KBM-7 (cell line): ENCODE measurements at regions not wholly inside any gene's neighbourhood (a gene's known extent, or its start where the extent isn't known, plus 50 kb on each side); places are given as distances from the start of the nearest gene placed in this dataset.

Experiments used
- DNase-seq: peaks from one replicate; pipeline ENCODE4 v3.0.0-alpha.2; 2015
- in situ Hi-C: fragments of 300-500 bp; cut with MboI; formaldehyde crosslinking; loops from 2 replicates; pipeline ENCODE4 v1.14.3; 2020; ENCODE audit warnings: low sequenced_read_pairs, low pct_unique_long_range_greater_than_20kb, mixed read lengths

DNA sequence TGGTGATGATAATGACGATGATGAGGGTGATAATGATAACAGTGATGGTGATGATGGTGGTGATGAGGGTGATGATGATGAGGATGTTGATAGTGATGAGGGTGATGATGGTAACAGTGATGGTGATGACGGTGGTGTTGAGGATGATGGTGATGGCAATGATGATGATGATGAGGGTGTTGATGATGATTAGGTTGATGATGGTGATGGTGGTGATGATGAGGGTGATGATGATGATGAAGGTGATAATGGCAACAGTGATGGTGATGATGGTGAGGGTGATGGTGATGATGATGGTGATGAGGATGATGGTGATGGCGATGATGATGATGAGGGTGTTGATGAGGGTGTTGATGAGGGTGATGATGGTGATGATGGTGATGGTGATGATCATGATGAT, 93.8 kb upstream of the ZNF469 start:
- DNase-seq: no peak
- in situ Hi-C loops: no loop called here

DNA sequence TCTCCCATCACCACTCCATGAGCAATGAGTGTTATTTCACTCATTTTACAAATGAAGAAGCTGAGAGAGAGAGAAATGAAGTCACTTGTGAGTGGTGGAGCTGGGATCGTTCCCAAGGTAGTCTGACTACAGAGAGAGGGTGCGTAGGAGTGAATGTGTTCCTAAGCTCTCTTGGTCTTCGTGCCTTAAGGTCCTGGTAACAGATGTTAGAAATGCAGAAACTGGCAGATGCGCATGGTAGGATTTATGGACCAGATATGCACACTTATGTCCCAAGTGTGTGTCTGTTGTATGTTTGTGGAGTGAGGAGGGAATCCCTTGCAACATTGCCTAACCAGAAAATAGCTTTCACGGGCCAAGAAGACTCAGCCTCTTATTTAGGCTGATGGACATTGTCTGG, 93.2 kb upstream of the ZNF469 start:
- in situ Hi-C loops: no loop called here
- no peak for DNase-seq

DNA sequence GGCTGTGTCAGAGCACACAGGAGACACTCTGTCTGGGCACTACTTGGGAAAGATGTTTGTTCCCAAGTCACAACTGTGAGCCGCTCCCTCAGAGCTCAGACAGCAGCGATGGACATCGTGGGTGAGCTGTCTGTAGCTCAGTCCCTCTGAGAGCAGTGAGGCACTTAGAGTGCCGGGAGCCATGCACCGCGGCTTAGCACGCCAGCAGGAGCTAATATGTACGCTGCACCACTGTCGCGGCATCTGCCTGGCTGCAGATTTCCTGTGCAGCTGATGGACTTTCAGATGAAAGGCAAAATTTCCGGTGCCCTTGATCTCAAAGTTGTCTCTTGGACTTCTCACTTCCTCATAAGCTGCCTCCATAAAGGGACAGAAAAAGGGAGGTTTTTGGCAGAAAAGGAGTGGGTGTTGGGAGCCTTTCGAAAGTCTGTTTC, 92.8 kb upstream of the ZNF469 start:
- peak; percentile 69 for DNase-seq
- in situ Hi-C loops: no loop called here

DNA sequence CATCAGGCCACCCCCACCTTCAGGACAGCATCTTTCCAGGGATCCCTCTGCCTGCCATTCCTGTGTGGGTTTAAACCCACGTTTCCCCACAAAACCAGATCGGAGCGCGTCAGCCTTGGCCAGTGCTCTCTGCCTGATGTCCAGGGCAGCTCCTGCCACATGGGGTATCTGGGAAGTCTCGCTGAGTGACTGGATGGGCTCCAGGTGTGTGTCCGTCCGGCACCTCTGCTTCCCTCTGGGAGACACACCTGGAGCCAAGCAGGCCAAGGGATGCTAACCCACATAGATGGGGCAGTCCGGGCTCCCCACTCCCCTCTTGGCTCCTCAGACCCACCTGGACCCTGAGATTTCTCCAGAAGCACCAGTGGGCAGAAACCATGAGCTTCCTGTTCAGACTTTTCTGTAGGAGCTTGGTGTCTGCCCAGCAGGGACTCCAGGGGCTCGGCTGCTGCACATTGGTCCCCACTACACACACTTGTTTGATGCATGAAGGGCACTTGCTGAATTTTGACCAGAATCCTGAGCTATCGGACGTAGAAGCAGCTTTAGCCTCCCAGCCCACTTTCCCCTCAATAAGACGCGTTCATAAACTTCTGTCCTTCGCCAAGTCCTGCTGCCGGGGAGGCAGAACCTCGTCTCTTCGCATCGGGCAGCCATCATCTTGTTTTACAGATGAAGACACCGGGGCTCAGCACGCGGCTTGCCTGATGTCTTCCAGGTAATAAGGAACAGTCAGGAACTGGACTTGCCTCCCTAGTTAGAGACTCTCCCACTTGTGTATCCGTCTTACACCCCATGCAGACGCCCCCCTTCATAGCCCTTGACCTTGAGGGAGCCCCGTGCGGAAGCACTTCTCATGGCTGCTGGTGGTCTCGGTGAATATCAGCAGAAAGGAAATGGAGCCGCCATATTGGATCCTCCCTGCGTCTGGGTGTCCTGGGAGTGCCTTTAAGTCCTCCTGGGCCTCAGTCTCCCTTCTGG, 91.6 kb upstream of the ZNF469 start:
- in situ Hi-C loops: no loop called here
- DNase-seq: no peak

DNA sequence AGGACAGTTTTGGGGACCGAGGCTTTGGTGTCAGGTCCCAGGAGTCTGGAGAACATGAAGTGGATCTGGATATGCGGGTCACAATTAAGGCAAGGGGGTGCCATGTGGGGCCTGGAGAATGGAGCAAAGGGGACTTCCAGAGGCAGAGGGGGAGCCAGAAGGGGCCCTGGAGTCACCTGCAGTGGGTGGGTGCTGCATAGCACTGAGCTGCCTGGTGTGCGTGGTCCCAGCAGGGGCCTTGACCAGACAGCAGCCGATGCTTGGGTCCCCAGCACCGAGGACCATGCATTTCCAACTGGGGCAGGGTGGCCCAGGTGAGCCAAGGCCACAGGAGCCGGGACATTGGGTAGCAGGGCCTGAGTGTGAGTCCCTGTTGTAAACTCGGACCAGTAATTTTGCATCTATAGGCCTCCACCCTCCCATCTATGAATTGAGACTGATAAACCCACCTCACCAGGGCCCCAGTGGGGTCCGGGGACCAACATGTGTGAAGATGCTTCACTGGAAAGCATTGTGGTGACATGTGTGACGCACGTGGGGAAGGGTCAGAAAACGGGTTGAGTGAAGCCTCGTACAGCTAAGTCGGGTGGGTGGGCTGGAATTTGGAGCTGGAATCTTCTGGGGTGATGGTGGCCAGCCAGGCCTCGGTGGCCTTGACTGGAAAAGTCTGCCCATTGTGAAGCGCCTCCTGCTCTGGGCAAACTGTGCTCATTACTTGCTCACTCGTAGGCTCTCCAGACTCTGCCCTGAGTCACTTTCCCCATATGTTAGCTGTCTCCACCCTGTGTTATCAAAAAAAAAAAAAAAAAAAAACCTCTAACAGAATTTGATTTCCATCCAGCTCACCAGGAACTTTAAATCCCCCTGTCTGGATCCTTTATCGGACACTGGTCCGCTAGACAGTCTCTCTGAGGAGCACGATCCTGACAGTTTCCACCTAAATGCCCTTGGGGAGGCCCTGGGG, 90.5 kb upstream of the ZNF469 start:
- DNase-seq: no peak
- in situ Hi-C loops: no loop called here

DNA sequence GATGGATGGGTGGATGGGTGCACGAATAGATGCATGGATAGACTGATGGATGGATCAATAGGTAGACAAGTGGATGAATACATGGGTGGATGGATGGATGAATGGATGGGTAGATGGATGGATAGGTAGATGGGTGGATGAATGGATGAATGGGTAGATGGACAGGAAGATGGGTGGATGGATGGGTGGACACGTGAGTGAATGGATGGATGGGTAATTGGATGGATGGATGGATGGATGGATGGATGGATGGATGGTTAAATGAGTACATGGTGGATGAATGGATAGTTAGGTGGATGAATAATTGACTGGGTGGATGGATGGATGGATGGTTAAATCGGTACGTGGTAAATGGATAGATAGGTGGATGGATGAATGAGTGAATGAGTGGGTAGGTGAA, 89.7 kb upstream of the ZNF469 start:
- in situ Hi-C loops: no loop called here
- DNase-seq: no peak

DNA sequence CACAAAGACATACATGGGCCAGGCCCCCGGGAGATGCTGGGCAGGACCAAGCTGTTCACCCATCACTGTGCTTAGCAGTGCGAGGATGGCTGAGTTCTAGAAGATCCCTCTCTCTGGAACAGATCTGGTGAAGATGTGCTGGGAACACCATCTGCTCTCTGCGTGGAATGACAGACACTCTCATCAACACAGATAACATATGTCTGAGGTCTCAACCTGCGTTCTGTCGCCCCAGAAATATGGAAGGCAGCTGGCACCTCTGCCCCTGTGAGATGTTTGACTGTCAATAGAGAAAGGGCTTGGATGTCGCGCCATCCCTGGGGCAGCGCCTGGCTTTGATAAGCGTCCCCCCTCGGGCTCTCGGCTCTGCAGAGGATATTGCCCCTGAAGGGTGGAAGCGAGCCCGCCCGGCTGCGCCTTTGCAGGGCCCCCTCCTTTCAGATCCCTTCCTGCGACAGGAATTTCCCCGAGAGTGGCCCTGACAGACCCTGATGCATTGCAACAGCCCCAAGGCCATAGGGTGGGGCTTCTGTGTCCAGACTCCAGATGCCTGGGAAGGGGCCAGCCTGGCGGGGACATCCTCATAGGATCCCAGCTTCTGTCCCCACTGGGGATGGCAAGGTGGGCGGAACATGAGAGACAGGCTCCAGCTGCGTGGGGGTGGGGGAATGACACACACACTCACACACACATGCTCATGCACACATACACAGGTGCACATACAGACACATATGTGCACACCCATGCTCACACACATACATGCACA, 86.9 kb upstream of the ZNF469 start:
- in situ Hi-C loops: no loop called here
- DNase-seq: no peak

DNA sequence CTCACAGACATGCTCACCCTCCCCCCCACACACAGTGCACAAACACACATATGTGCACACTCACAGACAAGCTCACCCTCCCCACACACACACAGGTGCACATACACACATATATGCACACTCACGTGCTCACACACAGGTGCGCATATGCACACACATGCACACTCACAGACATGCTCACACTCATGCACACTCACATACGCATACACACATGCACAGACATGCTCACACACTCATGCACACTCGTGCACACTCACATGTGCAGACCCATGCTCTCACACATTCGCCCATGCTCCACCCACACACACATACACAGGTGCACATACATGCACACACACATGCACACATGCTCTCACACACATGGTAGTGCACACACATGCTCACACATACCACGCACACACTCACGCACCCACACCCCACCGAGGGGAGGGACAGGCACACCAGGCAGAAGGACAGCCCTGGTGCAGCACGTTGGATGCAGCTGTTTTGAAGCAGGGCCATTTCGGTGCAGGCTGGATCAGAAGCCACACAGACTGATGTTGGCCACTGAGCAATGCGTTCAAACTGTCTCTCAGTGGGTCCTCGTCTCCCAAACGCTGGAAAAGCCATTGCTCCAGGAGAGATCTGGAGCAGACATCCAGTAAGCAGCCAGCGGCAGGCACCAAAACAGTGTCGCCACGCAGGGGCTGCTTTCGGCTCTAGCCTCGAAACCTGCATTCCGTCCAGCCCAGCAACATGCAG, 86.2 kb upstream of the ZNF469 start:
- in situ Hi-C loops: no loop called here
- no peak for DNase-seq

DNA sequence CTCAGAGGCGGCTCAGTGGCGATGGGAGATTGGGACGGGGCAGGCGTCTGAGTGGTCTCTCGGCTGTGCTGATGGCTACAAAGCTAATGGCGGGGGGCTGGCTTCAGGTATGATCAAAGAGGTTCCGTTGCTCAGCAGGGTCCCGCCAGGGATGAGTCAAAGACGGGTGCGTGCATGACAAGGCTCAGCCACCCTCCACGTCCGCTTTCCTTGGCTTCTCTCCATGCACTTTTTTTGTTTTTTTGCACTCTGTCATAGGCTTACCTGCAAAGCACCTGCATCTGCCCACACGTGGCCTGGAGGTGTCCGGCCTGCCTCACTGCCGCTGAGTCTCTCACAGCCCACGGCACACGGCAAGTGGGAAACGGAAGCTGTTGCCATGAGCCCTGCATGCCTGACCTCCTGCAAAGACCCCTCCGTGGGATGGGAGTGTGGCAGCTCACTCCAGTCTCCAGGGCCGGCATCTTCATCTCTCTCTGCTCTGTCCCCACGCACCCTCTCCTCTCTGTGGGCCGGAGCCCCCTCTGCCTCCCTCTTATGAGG, 85.5 kb upstream of the ZNF469 start:
- no peak for DNase-seq
- in situ Hi-C loops: no loop called here

DNA sequence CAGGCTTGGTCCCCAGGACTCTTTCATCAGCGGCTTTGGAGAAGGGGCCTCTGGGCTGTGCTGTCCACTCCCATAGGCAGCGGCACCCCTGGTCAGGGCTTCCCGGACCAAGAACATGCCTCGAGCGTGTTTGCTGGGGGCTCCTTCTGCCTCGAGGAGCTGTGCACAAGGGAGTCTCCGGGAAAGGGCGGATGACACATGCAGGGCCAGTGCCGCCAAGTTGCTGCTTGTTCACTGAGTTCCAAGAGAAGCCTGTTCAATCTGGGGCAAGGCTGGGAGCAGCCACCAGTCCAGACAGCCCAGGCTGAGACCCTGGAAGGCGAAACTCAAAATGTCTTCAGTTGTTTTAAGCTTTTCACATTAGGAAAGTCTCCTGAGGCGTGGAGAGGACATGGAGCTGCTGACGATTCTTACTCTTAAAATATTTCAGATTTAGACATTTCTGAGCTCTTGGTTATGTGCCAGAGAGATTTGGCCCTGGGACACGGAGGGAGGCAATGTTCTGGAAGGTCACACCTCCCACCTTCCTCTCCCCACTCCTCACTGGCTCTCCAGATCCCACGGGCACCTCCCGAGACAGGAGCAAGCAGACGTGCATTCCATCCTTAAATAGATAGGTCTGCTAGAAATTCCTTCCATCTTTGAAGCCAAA, 84.5 kb upstream of the ZNF469 start:
- no peak for DNase-seq
- in situ Hi-C loops: no loop called here

DNA sequence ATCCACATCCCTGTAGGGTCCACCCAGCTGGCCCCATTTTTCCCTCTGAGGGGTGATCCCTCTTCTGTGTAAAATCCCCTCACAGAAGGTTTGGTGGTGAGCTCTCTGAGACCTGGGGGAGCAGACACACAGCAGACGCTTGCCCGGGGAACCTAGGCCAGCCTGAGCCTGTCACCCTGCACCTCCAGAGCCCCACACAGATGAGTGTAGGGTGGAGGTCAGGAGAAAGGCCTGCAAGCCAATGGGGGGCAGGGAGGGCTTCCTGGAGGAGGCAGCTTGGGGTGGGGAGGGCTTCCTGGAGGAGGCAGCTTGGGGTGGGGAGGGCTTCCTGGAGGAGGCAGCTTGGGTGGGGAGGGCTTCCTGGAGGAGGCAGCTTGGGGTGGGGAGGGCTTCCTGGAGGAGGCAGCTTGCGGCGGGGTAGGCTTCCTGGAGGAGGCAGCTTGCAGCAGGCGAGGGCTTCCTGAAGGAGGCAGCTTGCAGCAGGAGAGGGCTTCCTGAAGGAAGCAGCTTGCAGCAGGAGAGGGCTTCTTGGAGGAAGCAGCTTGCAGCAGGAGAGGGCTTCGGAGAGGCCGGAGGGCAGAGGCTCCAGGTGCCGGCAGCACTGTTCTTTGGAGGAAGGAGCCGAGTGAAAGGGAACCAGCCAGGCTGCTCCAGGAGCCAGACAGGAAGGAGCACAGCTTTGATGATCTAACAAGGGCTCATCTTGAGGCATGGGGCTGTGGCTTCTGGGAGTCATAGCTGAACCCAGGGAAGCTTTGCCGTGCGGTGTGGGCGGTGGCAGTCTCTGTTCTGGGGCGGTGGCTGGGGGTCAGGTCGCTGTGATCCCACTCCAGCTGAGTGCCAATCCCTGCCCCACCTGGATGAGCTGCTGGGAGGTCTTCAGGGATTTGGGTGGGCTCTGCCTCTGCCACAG, 83.7 kb upstream of the ZNF469 start:
- in situ Hi-C loops: no loop called here
- DNase-seq: no peak

DNA sequence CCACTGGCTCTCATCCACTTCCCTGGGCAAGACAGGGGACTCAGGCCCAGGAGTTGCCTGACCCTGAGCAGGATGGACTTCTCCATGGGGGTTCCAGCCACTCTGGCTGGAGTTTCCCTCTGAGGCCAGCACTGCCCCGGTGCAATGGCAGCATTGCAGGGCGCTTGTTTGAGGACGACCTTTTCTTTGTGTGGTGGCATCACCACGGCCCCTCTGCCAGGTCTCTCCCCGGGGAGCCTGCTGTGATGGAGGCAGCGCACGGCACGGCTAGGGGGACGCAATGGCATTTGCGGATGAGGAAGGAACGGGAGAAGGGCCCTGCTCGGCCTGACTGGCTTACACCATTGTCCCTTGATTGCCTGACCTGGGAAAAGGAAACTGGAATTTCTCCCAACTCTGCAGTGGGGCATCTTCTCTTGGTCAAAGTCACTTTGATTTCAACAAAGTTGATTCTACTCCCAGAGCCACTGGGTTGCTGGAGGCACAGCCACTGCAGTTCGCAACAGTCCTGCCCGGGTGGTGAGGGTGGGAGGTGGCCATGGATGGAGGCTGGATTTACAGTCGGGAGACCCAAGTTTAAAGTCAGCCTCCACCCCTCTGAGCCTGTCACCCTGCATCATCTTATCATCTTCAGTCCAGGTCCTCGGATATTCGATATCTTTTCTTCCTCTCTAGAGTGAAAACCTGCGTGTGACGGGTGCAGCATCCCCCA, 82.9 kb upstream of the ZNF469 start:
- in situ Hi-C loops: no loop called here
- no peak for DNase-seq

DNA sequence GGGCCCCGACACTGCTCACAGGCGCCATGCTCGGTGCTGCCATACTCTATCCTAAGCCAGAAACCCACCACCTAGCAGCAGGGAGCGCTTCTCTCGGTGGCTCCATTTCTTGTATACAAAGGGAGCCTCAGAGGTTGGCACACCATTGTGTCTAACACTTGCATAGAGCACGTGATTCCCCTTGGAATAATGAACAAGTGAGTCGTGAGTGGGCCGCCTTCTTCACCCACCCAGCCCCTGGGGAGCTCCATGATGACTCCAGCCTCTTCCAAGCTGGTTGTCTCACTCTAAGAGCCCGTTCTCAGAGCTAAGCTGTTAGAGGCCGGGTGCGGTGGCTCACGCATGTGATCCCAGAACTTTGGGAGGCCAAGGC, 82.3 kb upstream of the ZNF469 start:
- no peak for DNase-seq
- in situ Hi-C loops: no loop called here

DNA sequence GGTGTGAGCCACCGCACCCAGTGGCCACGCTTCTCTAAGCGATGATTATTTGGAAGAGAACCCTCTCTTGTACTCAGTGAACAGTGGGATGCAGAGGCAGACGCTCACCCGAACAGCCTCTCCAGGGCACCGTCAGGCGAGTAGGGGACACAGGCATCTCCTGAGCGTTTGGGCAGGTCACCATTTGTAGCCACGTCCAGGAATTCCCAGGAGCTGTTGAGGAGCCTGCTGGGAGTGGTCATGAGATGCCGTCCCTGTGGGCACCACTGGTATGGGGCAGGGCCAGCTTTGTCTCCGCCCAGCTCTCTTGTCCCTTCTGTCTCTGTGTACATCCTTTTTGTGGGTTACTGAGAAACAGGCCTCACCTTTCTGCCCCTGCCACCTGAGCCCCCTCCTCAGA, 81.3 kb upstream of the ZNF469 start:
- in situ Hi-C loops: no loop called here
- DNase-seq: no peak

DNA sequence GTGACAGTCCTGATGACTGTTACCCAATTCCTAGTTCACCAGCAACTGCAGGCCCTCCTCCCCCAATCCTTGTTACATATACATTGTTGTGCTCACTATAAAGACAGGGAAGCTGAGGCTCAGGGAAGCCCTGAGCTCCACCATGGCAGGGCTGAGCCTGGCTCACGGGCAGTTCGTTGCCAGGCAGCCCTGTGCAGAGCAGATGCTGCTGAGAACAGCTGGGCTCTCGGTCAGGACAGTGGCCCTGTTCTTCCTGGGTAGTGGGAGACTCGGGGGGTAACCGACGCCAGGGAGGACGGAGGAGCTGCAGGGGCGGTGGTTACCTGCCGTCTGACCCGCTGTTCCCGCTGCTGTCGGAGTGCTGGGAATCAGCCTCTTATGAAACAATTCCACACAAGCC, 80.9 kb upstream of the ZNF469 start:
- no peak for DNase-seq
- in situ Hi-C loops: no loop called here

DNA sequence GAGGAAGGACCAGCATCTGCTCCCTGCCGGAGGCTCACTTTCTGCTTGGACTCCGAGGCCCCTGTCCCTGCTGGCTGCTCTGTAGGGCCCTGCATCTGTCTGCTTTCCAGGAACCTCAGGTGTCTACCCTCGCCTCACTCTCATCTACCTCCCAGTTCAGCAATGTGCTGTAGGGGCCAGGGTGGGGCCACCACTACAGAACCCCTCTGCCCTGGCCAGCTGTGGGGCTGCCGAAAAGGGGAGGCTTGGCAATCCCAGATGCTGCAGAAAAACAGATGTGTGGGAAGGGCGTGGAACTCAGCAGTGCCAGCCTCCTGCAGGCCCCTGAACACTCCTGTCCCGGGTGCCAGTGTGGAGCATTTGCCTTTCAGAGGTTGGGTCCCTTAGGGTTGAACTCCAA, 80.1 kb upstream of the ZNF469 start:
- no peak for DNase-seq
- in situ Hi-C loops: no loop called here
